B cell (primary cell): ENCODE measurements at regions not wholly inside any gene's neighbourhood (a gene's known extent, or its start where the extent isn't known, plus 50 kb on each side); places are given as distances from the start of the nearest gene placed in this dataset.

Source experiments
- ATAC-seq: fragments of 200-7000 bp; cut with Tn5 transposase; one replicate; pipeline ENCODE4 v1.10.0; 2021; ENCODE audit warnings: low read depth, mild to moderate bottlenecking, moderate number of reproducible peaks, moderate library complexity
- CTCF ChIA-PET: fragments of 350-600 bp; sonication (Branson Sonifier 250); formaldehyde crosslinking; loops from one replicate; lab custom pipeline; 2021; ENCODE audit warnings: antibody characterized with exemption, inconsistent platforms; lab: Charles Lee
- POLR2A ChIA-PET: fragments of 350-600 bp; sonication (Branson Sonifier 250); formaldehyde crosslinking; loops from one replicate; lab custom pipeline; 2021; ENCODE audit warnings: antibody characterized with exemption; lab: Charles Lee
- DNase-seq: peaks from one replicate; pipeline ENCODE4 v3.0.0; 2013
- H2AFZ ChIP-seq: 2 replicates; pipeline ENCODE4 v1.6.1; 2012; ENCODE audit warnings: mild to moderate bottlenecking, low read depth, low read length; ENCODE audit not compliant: insufficient read depth, poor library complexity, severe bottlenecking
- H3K27ac ChIP-seq, 2 donors: 1 replicate in 1 of 2; 2 replicates in 1 of 2; pipeline ENCODE4 v1.5.1; 2012 to 2013; ENCODE audit warnings: low read length in 2 of 2, mild to moderate bottlenecking in 2 of 2, moderate library complexity in 1 of 2
- H3K27me3 ChIP-seq, 4 experiments: fragments of 200-600 bp in 1 of 4; sonication (generic) in 1 of 4; replicated peaks in 1 of 4; 1 replicate in 2 of 4; 2 replicates in 2 of 4; pipeline versions ENCODE4 v1.6.1 to v1.7.0; 2013 to 2016; ENCODE audit warnings: low read length in 3 of 4, mild to moderate bottlenecking in 2 of 4, mixed read lengths in 1 of 4, moderate library complexity in 1 of 4; ENCODE audit not compliant: insufficient read depth in 4 of 4, control insufficient read depth in 3 of 4; ENCODE audit errors: control extremely low read depth in 1 of 4
- H3K36me3 ChIP-seq, 2 experiments: replicated peaks in 1 of 2; 1 replicate in 1 of 2; 2 replicates in 1 of 2; pipeline versions ENCODE4 v1.6.1 to v1.7.1; 2013; ENCODE audit warnings: low read length in 1 of 2; ENCODE audit not compliant: insufficient read depth in 2 of 2, control insufficient read depth in 1 of 2; ENCODE audit errors: control extremely low read depth in 1 of 2, extremely low read depth in 1 of 2
- H3K4me1 ChIP-seq, 2 donors: fragments of 200-600 bp in 1 of 2; sonication (generic) in 1 of 2; 1 replicate in 1 of 2; 2 replicates in 1 of 2; pipeline versions ENCODE4 v1.5.1 to v1.6.1; 2013 to 2017; ENCODE audit warnings: low read length in 2 of 2; ENCODE audit not compliant: control insufficient read depth in 2 of 2, insufficient read depth in 2 of 2
- H3K4me2 ChIP-seq: replicated peaks from 2 replicates; pipeline ENCODE3; 2012; ENCODE audit warnings: mild to moderate bottlenecking, low read depth, low read length; ENCODE audit not compliant: poor library complexity, severe bottlenecking
- H3K4me3 ChIP-seq, 5 experiments: fragments of 200-600 bp in 1 of 5; sonication (generic) in 1 of 5; 1 replicate in 3 of 5; 2 replicates in 2 of 5; pipeline versions ENCODE4 v1.5.1 to v1.7.0; 2011 to 2016; ENCODE audit warnings: low read length in 4 of 5, mild to moderate bottlenecking in 4 of 5, low read depth in 2 of 5, control low read depth in 1 of 5, moderate library complexity in 1 of 5; ENCODE audit not compliant: insufficient read depth in 1 of 5; ENCODE audit errors: control extremely low read depth in 1 of 5, extremely low read depth in 1 of 5
- H3K79me2 ChIP-seq: fragments of 200-600 bp; sonication (generic); one replicate; pipeline ENCODE4 v1.6.0; 2016; ENCODE audit warnings: low read length; ENCODE audit not compliant: control insufficient read depth, insufficient read depth
- H3K9ac ChIP-seq: fragments of 200-600 bp; sonication (generic); 2 replicates; pipeline ENCODE4 v1.6.1; 2017; ENCODE audit warnings: mild to moderate bottlenecking, low read length, moderate library complexity
- H3K9me3 ChIP-seq, 3 donors: one replicate each; pipeline versions ENCODE4 v1.6.1 to v1.7.1; 2013; ENCODE audit warnings: low read length in 2 of 3; ENCODE audit not compliant: control insufficient read depth in 2 of 3, insufficient read depth in 1 of 3; ENCODE audit errors: control extremely low read depth in 1 of 3
- H4K20me1 ChIP-seq: 2 replicates; pipeline ENCODE4 v1.6.0; 2012; ENCODE audit warnings: mild to moderate bottlenecking, low read length; ENCODE audit not compliant: insufficient read depth, control insufficient read depth, poor library complexity, severe bottlenecking
- H3K27ac Mint-ChIP-seq: one replicate; pipeline ENCODE4 v1.8.0; 2021; ENCODE audit warnings: mixed read lengths
- H3K27me3 Mint-ChIP-seq: one replicate; pipeline ENCODE4 v1.8.0; 2021; ENCODE audit warnings: mixed read lengths
- H3K4me1 Mint-ChIP-seq: one replicate; pipeline ENCODE4 v1.8.0; 2021; ENCODE audit warnings: mixed read lengths
- H3K4me3 Mint-ChIP-seq: one replicate; pipeline ENCODE4 v1.8.0; 2021; ENCODE audit warnings: mixed read lengths
- H3K9me3 Mint-ChIP-seq: one replicate; pipeline ENCODE4 v1.8.0; 2022; ENCODE audit warnings: mixed read lengths; ENCODE audit not compliant: insufficient read depth
- CTCF ChIP-seq: fragments of 200-600 bp; IDR thresholded peaks from one replicate; pipeline ENCODE4 v1.8.0; 2022; ENCODE audit warnings: antibody characterized with exemption, mild to moderate bottlenecking
- EZH2 ChIP-seq: IDR thresholded peaks from 2 replicates; pipeline ENCODE4 v1.6.1; 2012; ENCODE audit warnings: borderline replicate concordance, low read depth, mild to moderate bottlenecking, moderate library complexity, low read length; ENCODE audit not compliant: insufficient read depth, poor library complexity, severe bottlenecking
- WGBS: methylation state at CpG from one replicate; pipeline ENCODE4 v1.1.5; 2013; ENCODE audit warnings: missing lambda C conversion rate; ENCODE audit not compliant: insufficient coverage; 5-methylcytosine and 5-hydroxymethylcytosine counted together
- intact Hi-C: fragments of 100-400 bp; cut with micrococcal nuclease; formaldehyde crosslinking; loops from one replicate; pipeline ENCODE4 v1.10.0; 2022

GRCh38 chr4:31727030-31727429 is 1006.9 kb downstream of the PCDH7 start:
- no CpG with 5 or more reads among the region's 1 CpG for WGBS
- H3K27ac Mint-ChIP-seq: no peak overlapping the region
- Histone ChIP-seq H3K9ac (no peak overlapping the region), H3K4me3 (no peak overlapping the region), H3K36me3 (no peaks in the 10 kb centered on the region), H4K20me1 (no peaks in the 10 kb centered on the region), H3K4me1 (no peaks in the 10 kb centered on the region), H2AFZ (no peak overlapping the region), H3K9me3 (peaks cover 0 to 1% (median 0%) of the 10 kb centered on the region in 3 donors), H3K4me2 (no peak overlapping the region), H3K79me2 (no peaks in the 10 kb centered on the region), H3K27ac (no peak overlapping the region), H3K27me3 (no peaks in the 10 kb centered on the region)
- intact Hi-C loops: no loop called here
- H3K4me1 Mint-ChIP-seq: no peaks in the 10 kb centered on the region
- ChIA-PET CTCF (no interaction called here), POLR2A (no interaction called here)
- ATAC-seq: no peak
- no peaks in the 10 kb centered on the region for H3K27me3 Mint-ChIP-seq
- no peak for TF ChIP-seq EZH2
- no peak for TF ChIP-seq CTCF
- H3K4me3 Mint-ChIP-seq: no peak overlapping the region
- H3K9me3 Mint-ChIP-seq: no peaks in the 10 kb centered on the region
- DNase-seq: no peak

- no peak overlapping the region for H3K4me3 ChIP-seq
- peaks cover 0 to 2% (median 0%) of the 10 kb centered on the region in 3 donors for H3K9me3 ChIP-seq
- TF ChIP-seq CTCF (no peak), EZH2 (no peak)
- no peaks in the 10 kb centered on the region for H3K27me3 Mint-ChIP-seq
- ChIA-PET CTCF (no interaction called here), POLR2A (no interaction called here)
- H3K4me3 Mint-ChIP-seq: no peak overlapping the region
- intact Hi-C loops: no loop called here
- no peaks in the 10 kb centered on the region for H3K79me2 ChIP-seq
- DNase-seq (no peak), ATAC-seq (no peak)
- H3K36me3 ChIP-seq: no peaks in the 10 kb centered on the region
- H3K9ac ChIP-seq: no peak overlapping the region
- no peak overlapping the region for H3K4me2 ChIP-seq
- no peak overlapping the region for H2AFZ ChIP-seq
- no peak overlapping the region for H3K27ac Mint-ChIP-seq
- no peak overlapping the region for H3K27ac ChIP-seq
- peaks cover 7% of the 10 kb centered on the region for H3K9me3 Mint-ChIP-seq
- no CpG with 5 or more reads among the region's 3 CpGs for WGBS
- no peaks in the 10 kb centered on the region for H4K20me1 ChIP-seq
- no peaks in the 10 kb centered on the region for H3K4me1 ChIP-seq
- no peaks in the 10 kb centered on the region for H3K27me3 ChIP-seq
- no peaks in the 10 kb centered on the region for H3K4me1 Mint-ChIP-seq
These were observed 1014.8 kb downstream of the PCDH7 start for GRCh38 chr4:31735004-31735403.
